ENCODE measurements at regions not wholly inside any gene's neighbourhood (a gene's known extent, or its start where the extent isn't known, plus 50 kb on each side); places are given as distances from the start of the nearest gene placed in this dataset.

GRCh38 chr9:80797101-80797829 is 892.1 kb downstream of the TLE1 start:
- no peak for FAIRE-seq
- no peak for DNase-seq
- H3K4me1 ChIP-seq (ENCODE audit: control insufficient read depth in 3 of 3, insufficient read depth in 2 of 3, low read depth in 1 of 3, low read length in 2 of 3) = no peaks in the 10 kb centered on the region
- peaks cover 0 to 1% of the 10 kb centered on the region in 2 donors for H3K9me3 ChIP-seq (ENCODE audit: control insufficient read depth in 2 of 2, insufficient read depth in 1 of 2, low read depth in 1 of 2, low read length in 1 of 2)
- H3K27me3 ChIP-seq (ENCODE audit: control insufficient read depth in 3 of 3, insufficient read depth in 3 of 3, low read length in 3 of 3) = no peaks in the 10 kb centered on the region
- H3K36me3 ChIP-seq (ENCODE audit: control insufficient read depth in 3 of 3, insufficient read depth in 2 of 3, low read depth in 1 of 3, low read length in 3 of 3) = no peaks in the 10 kb centered on the region
- no peak overlapping the region for H3K27ac ChIP-seq (ENCODE audit: low read depth in 1 of 3, low read length in 2 of 3)
- no peak overlapping the region for H3K4me3 ChIP-seq (ENCODE audit: low read depth in 1 of 3, low read length in 3 of 3)
- WGBS, 3 donors = 47 to 76% (median 62%) methylated on average over 4 of the region's 4 CpGs

GRCh38 chr9:80796632-80797031 is 892.7 kb downstream of the TLE1 start:
- Histone ChIP-seq H3K27me3 (ENCODE audit: control insufficient read depth in 3 of 3, insufficient read depth in 3 of 3, low read length in 3 of 3) (no peaks in the 10 kb centered on the region), H3K4me3 (ENCODE audit: low read depth in 1 of 3, low read length in 3 of 3) (no peak overlapping the region), H3K36me3 (ENCODE audit: control insufficient read depth in 3 of 3, insufficient read depth in 2 of 3, low read depth in 1 of 3, low read length in 3 of 3) (no peaks in the 10 kb centered on the region), H3K9me3 (ENCODE audit: control insufficient read depth in 2 of 2, insufficient read depth in 1 of 2, low read depth in 1 of 2, low read length in 1 of 2) (peaks cover 0 to 1% of the 10 kb centered on the region in 2 donors), H3K4me1 (ENCODE audit: control insufficient read depth in 3 of 3, insufficient read depth in 2 of 3, low read depth in 1 of 3, low read length in 2 of 3) (no peaks in the 10 kb centered on the region), H3K27ac (ENCODE audit: low read depth in 1 of 3, low read length in 2 of 3) (no peak overlapping the region)
- DNase-seq (no peak), FAIRE-seq (no peak)
- 86 to 89% (median 89%) methylated on average over 7 of the region's 7 CpGs for WGBS, 3 donors

- Histone ChIP-seq H3K4me3 (ENCODE audit: low read depth in 1 of 3, low read length in 3 of 3) (no peak overlapping the region), H3K36me3 (ENCODE audit: control insufficient read depth in 3 of 3, insufficient read depth in 2 of 3, low read depth in 1 of 3, low read length in 3 of 3) (no peaks in the 10 kb centered on the region), H3K27me3 (ENCODE audit: control insufficient read depth in 3 of 3, insufficient read depth in 3 of 3, low read length in 3 of 3) (no peaks in the 10 kb centered on the region), H3K4me1 (ENCODE audit: control insufficient read depth in 3 of 3, insufficient read depth in 2 of 3, low read depth in 1 of 3, low read length in 2 of 3) (no peaks in the 10 kb centered on the region), H3K27ac (ENCODE audit: low read depth in 1 of 3, low read length in 2 of 3) (no peak overlapping the region), H3K9me3 (ENCODE audit: control insufficient read depth in 2 of 2, insufficient read depth in 1 of 2, low read depth in 1 of 2, low read length in 1 of 2) (peaks cover 0 to 1% of the 10 kb centered on the region in 2 donors)
- WGBS, 3 donors = 73 to 76% (median 75%) methylated on average over 5 of the region's 5 CpGs
- no peak for DNase-seq
- FAIRE-seq = no peak
Measured at GRCh38 chr9:80794197-80794596, 895.1 kb downstream of the TLE1 start.

- no peaks in the 10 kb centered on the region for H3K27me3 ChIP-seq (ENCODE audit: control insufficient read depth in 3 of 3, insufficient read depth in 3 of 3, low read length in 3 of 3)
- FAIRE-seq (no peak), DNase-seq (no peak)
- no peak overlapping the region for H3K27ac ChIP-seq (ENCODE audit: low read depth in 1 of 3, low read length in 2 of 3)
- no peak overlapping the region for H3K4me3 ChIP-seq (ENCODE audit: low read depth in 1 of 3, low read length in 3 of 3)
- no peaks in the 10 kb centered on the region for H3K36me3 ChIP-seq (ENCODE audit: control insufficient read depth in 3 of 3, insufficient read depth in 2 of 3, low read depth in 1 of 3, low read length in 3 of 3)
- peaks cover 0 to 1% of the 10 kb centered on the region in 2 donors for H3K9me3 ChIP-seq (ENCODE audit: control insufficient read depth in 2 of 2, insufficient read depth in 1 of 2, low read depth in 1 of 2, low read length in 1 of 2)
- no peaks in the 10 kb centered on the region for H3K4me1 ChIP-seq (ENCODE audit: control insufficient read depth in 3 of 3, insufficient read depth in 2 of 3, low read depth in 1 of 3, low read length in 2 of 3)
Measured at GRCh38 chr9:80793706-80794105, 895.6 kb downstream of the TLE1 start.

GRCh38 chr9:80792726-80793125 is 896.6 kb downstream of the TLE1 start:
- no peaks in the 10 kb centered on the region for H3K27me3 ChIP-seq (ENCODE audit: control insufficient read depth in 3 of 3, insufficient read depth in 3 of 3, low read length in 3 of 3)
- FAIRE-seq = no peak
- no peak overlapping the region for H3K27ac ChIP-seq (ENCODE audit: low read depth in 1 of 3, low read length in 2 of 3)
- peaks cover 0 to 1% of the 10 kb centered on the region in 2 donors for H3K9me3 ChIP-seq (ENCODE audit: control insufficient read depth in 2 of 2, insufficient read depth in 1 of 2, low read depth in 1 of 2, low read length in 1 of 2)
- no peak overlapping the region for H3K4me3 ChIP-seq (ENCODE audit: low read depth in 1 of 3, low read length in 3 of 3)
- 75 to 77% (median 75%) methylated on average over 3 of the region's 3 CpGs for WGBS, 3 donors
- H3K4me1 ChIP-seq (ENCODE audit: control insufficient read depth in 3 of 3, insufficient read depth in 2 of 3, low read depth in 1 of 3, low read length in 2 of 3) = no peaks in the 10 kb centered on the region
- no peaks in the 10 kb centered on the region for H3K36me3 ChIP-seq (ENCODE audit: control insufficient read depth in 3 of 3, insufficient read depth in 2 of 3, low read depth in 1 of 3, low read length in 3 of 3)
- DNase-seq = no peak

- no peaks in the 10 kb centered on the region for H3K27me3 ChIP-seq (ENCODE audit: control insufficient read depth in 3 of 3, insufficient read depth in 3 of 3, low read length in 3 of 3)
- 33 to 50% (median 40%) methylated on average over 2 of the region's 2 CpGs for WGBS, 3 donors
Measured at GRCh38 chr9:80791836-80792235, 897.5 kb downstream of the TLE1 start.

GRCh38 chr9:80790764-80791163 is 898.6 kb downstream of the TLE1 start:
- H3K36me3 ChIP-seq (ENCODE audit: control insufficient read depth in 3 of 3, insufficient read depth in 2 of 3, low read depth in 1 of 3, low read length in 3 of 3) = no peaks in the 10 kb centered on the region
- H3K27ac ChIP-seq (ENCODE audit: low read depth in 1 of 3, low read length in 2 of 3) = no peak overlapping the region
- no peak for FAIRE-seq
- no peaks in the 10 kb centered on the region for H3K9me3 ChIP-seq (ENCODE audit: control insufficient read depth in 2 of 2, insufficient read depth in 1 of 2, low read depth in 1 of 2, low read length in 1 of 2)
- no peaks in the 10 kb centered on the region for H3K27me3 ChIP-seq (ENCODE audit: control insufficient read depth in 3 of 3, insufficient read depth in 3 of 3, low read length in 3 of 3)
- H3K4me1 ChIP-seq (ENCODE audit: control insufficient read depth in 3 of 3, insufficient read depth in 2 of 3, low read depth in 1 of 3, low read length in 2 of 3) = no peaks in the 10 kb centered on the region
- no peak overlapping the region for H3K4me3 ChIP-seq (ENCODE audit: low read depth in 1 of 3, low read length in 3 of 3)
- DNase-seq = no peak

More at GRCh38 chr9:80791836-80792235, 897.5 kb downstream of the TLE1 start:
- H3K9me3 ChIP-seq (ENCODE audit: control insufficient read depth in 2 of 2, insufficient read depth in 1 of 2, low read depth in 1 of 2, low read length in 1 of 2) = no peaks in the 10 kb centered on the region
- H3K36me3 ChIP-seq (ENCODE audit: control insufficient read depth in 3 of 3, insufficient read depth in 2 of 3, low read depth in 1 of 3, low read length in 3 of 3) = no peaks in the 10 kb centered on the region
- H3K4me1 ChIP-seq (ENCODE audit: control insufficient read depth in 3 of 3, insufficient read depth in 2 of 3, low read depth in 1 of 3, low read length in 2 of 3) = no peaks in the 10 kb centered on the region
- no peak overlapping the region for H3K27ac ChIP-seq (ENCODE audit: low read depth in 1 of 3, low read length in 2 of 3)
- DNase-seq (no peak), FAIRE-seq (no peak)
- H3K4me3 ChIP-seq (ENCODE audit: low read depth in 1 of 3, low read length in 3 of 3) = no peak overlapping the region

- Histone ChIP-seq H3K36me3 (ENCODE audit: control insufficient read depth in 3 of 3, insufficient read depth in 2 of 3, low read depth in 1 of 3, low read length in 3 of 3) (no peaks in the 10 kb centered on the region), H3K27ac (ENCODE audit: low read depth in 1 of 3, low read length in 2 of 3) (no peak overlapping the region), H3K4me3 (ENCODE audit: low read depth in 1 of 3, low read length in 3 of 3) (no peak overlapping the region), H3K9me3 (ENCODE audit: control insufficient read depth in 2 of 2, insufficient read depth in 1 of 2, low read depth in 1 of 2, low read length in 1 of 2) (no peaks in the 10 kb centered on the region), H3K27me3 (ENCODE audit: control insufficient read depth in 3 of 3, insufficient read depth in 3 of 3, low read length in 3 of 3) (no peaks in the 10 kb centered on the region), H3K4me1 (ENCODE audit: control insufficient read depth in 3 of 3, insufficient read depth in 2 of 3, low read depth in 1 of 3, low read length in 2 of 3) (no peaks in the 10 kb centered on the region)
- FAIRE-seq (no peak), DNase-seq (no peak)
- WGBS, 3 donors = 84 to 87% (median 87%) methylated on average over 5 of the region's 5 CpGs
Measured at GRCh38 chr9:80789831-80790230, 899.5 kb downstream of the TLE1 start.

GRCh38 chr9:80787636-80788035 is 901.7 kb downstream of the TLE1 start:
- 88 to 93% (median 88%) methylated on average over 1 of the region's 1 CpG for WGBS, 3 donors
- FAIRE-seq (no peak), DNase-seq (no peak)
- Histone ChIP-seq H3K4me1 (ENCODE audit: control insufficient read depth in 3 of 3, insufficient read depth in 2 of 3, low read depth in 1 of 3, low read length in 2 of 3) (no peaks in the 10 kb centered on the region), H3K4me3 (ENCODE audit: low read depth in 1 of 3, low read length in 3 of 3) (no peak overlapping the region), H3K36me3 (ENCODE audit: control insufficient read depth in 3 of 3, insufficient read depth in 2 of 3, low read depth in 1 of 3, low read length in 3 of 3) (no peaks in the 10 kb centered on the region), H3K27me3 (ENCODE audit: control insufficient read depth in 3 of 3, insufficient read depth in 3 of 3, low read length in 3 of 3) (no peaks in the 10 kb centered on the region), H3K9me3 (ENCODE audit: control insufficient read depth in 2 of 2, insufficient read depth in 1 of 2, low read depth in 1 of 2, low read length in 1 of 2) (no peaks in the 10 kb centered on the region), H3K27ac (ENCODE audit: low read depth in 1 of 3, low read length in 2 of 3) (no peak overlapping the region)
